ENCODE measurements at regions not wholly inside any gene's neighbourhood (a gene's known extent, or its start where the extent isn't known, plus 50 kb on each side); places are given as distances from the start of the nearest gene placed in this dataset.

GRCh38 chr5:23840083-23840482 lies 332.7 kb downstream of the PRDM9 start:
- ATAC-seq: no peak
- ChIA-PET POLR2A (no interaction called here), CTCF (interaction anchor here (0.6 kb wide), 1 partner anchor 1178 kb away, joined by 3 read pairs; no protein-coding TSS in a partner anchor)
- no peak overlapping the region for H3K27ac Mint-ChIP-seq
- TF ChIP-seq CTCF (IDR thresholded peaks at IDR 0.05): no peak
- no peaks in the 10 kb centered on the region for H3K36me3 Mint-ChIP-seq (ENCODE audit: low read depth)
- peaks cover 18% of the 10 kb centered on the region for H3K9me3 Mint-ChIP-seq
- intact Hi-C loops (cut with micrococcal nuclease): no loop called here
- no peaks in the 10 kb centered on the region for H3K27me3 Mint-ChIP-seq
- DNase-seq: no peak
- no peak overlapping the region for H3K4me3 Mint-ChIP-seq
- H3K4me1 Mint-ChIP-seq (ENCODE audit: low read depth): no peaks in the 10 kb centered on the region

- Mint-ChIP-seq H3K27ac (no peak overlapping the region), H3K4me3 (no peak overlapping the region), H3K36me3 (ENCODE audit: low read depth) (no peaks in the 10 kb centered on the region), H3K27me3 (no peaks in the 10 kb centered on the region), H3K4me1 (ENCODE audit: low read depth) (no peaks in the 10 kb centered on the region), H3K9me3 (peaks cover 1% of the 10 kb centered on the region)
- no peak for TF ChIP-seq CTCF (IDR thresholded peaks at IDR 0.05)
- CTCF ChIA-PET: no interaction called here
- intact Hi-C loops (cut with micrococcal nuclease): no loop called here
- POLR2A ChIA-PET: no interaction called here
- no peak for DNase-seq
- ATAC-seq: no peak
These were observed 357.4 kb downstream of the PRDM9 start for GRCh38 chr5:23864786-23865185.

GRCh38 chr5:23877847-23878246 lies 370.4 kb downstream of the PRDM9 start:
- POLR2A ChIA-PET: no interaction called here
- intact Hi-C loops (cut with micrococcal nuclease): no loop called here
- Mint-ChIP-seq H3K4me1 (ENCODE audit: low read depth) (no peaks in the 10 kb centered on the region), H3K27ac (no peak overlapping the region), H3K36me3 (ENCODE audit: low read depth) (no peaks in the 10 kb centered on the region), H3K4me3 (no peak overlapping the region), H3K9me3 (peaks cover 11% of the 10 kb centered on the region), H3K27me3 (no peaks in the 10 kb centered on the region)
- no peak for TF ChIP-seq CTCF (IDR thresholded peaks at IDR 0.05)
- ATAC-seq (no peak), DNase-seq (no peak)
- CTCF ChIA-PET: no interaction called here

- CTCF ChIA-PET: no interaction called here
- Mint-ChIP-seq H3K36me3 (ENCODE audit: low read depth) (no peaks in the 10 kb centered on the region), H3K27me3 (no peaks in the 10 kb centered on the region), H3K4me3 (no peak overlapping the region), H3K9me3 (peaks cover 14% of the 10 kb centered on the region), H3K4me1 (ENCODE audit: low read depth) (no peaks in the 10 kb centered on the region), H3K27ac (no peak overlapping the region)
- POLR2A ChIA-PET: no interaction called here
- no peak for ATAC-seq
- DNase-seq: no peak
- TF ChIP-seq CTCF (IDR thresholded peaks at IDR 0.05): no peak
- intact Hi-C loops (cut with micrococcal nuclease): no loop called here
These were observed 377.1 kb downstream of the PRDM9 start for GRCh38 chr5:23884405-23885031.

- peaks cover 15% of the 10 kb centered on the region for H3K9me3 Mint-ChIP-seq
- H3K27ac Mint-ChIP-seq: no peak overlapping the region
- no peak for ATAC-seq
- DNase-seq: no peak
- intact Hi-C loops (cut with micrococcal nuclease): no loop called here
- no peak overlapping the region for H3K4me3 Mint-ChIP-seq
- H3K4me1 Mint-ChIP-seq (ENCODE audit: low read depth): no peaks in the 10 kb centered on the region
- H3K36me3 Mint-ChIP-seq (ENCODE audit: low read depth): no peaks in the 10 kb centered on the region
- no peak for TF ChIP-seq CTCF (IDR thresholded peaks at IDR 0.05)
- H3K27me3 Mint-ChIP-seq: no peaks in the 10 kb centered on the region
- ChIA-PET CTCF (no interaction called here), POLR2A (no interaction called here)
These were observed 386.2 kb downstream of the PRDM9 start for GRCh38 chr5:23893561-23893960.
